CD14-positive monocyte (primary cell): ENCODE measurements at regions not wholly inside any gene's neighbourhood (a gene's known extent, or its start where the extent isn't known, plus 50 kb on each side); places are given as distances from the start of the nearest gene placed in this dataset.
"Not testable (repeated sequence)": the region's sequence is repeated elsewhere in the genome, so short reads cannot be mapped to it uniquely, and the experiment has no call there.

Source experiments
- DNase-seq, 3 donors: peaks; one replicate each; pipeline ENCODE4 v3.0.0-alpha.2; 2011 to 2022
- H2AFZ ChIP-seq: 2 replicates; pipeline ENCODE4 v1.6.0; 2012; ENCODE audit warnings: mild to moderate bottlenecking, low read depth, low read length, inconsistent platforms; ENCODE audit not compliant: insufficient read depth, poor library complexity, severe bottlenecking
- H3K27ac ChIP-seq, 2 donors: 1 replicate in 1 of 2; 2 replicates in 1 of 2; pipeline ENCODE4 v1.5.1; 2012 to 2013; ENCODE audit warnings: low read length in 2 of 2, control low read depth in 1 of 2, inconsistent platforms in 1 of 2, low read depth in 1 of 2, mild to moderate bottlenecking in 1 of 2
- H3K27me3 ChIP-seq, 2 donors: one replicate each; pipeline versions ENCODE4 v1.6.0 to v1.6.1; 2011 to 2013; ENCODE audit warnings: low read length in 2 of 2; ENCODE audit not compliant: control insufficient read depth in 2 of 2, insufficient read depth in 2 of 2
- H3K36me3 ChIP-seq, 2 donors: replicated peaks in 1 of 2; 1 replicate in 1 of 2; 2 replicates in 1 of 2; pipeline versions ENCODE4 v1.5.1 to v1.6.1; 2012 to 2013; ENCODE audit warnings: low read length in 2 of 2, control low read depth in 1 of 2, inconsistent platforms in 1 of 2, mild to moderate bottlenecking in 1 of 2; ENCODE audit not compliant: insufficient read depth in 2 of 2, control insufficient read depth in 1 of 2
- H3K4me1 ChIP-seq, 2 donors: 1 replicate in 1 of 2; 2 replicates in 1 of 2; pipeline versions ENCODE4 v1.5.1 to v1.6.1; 2012 to 2013; ENCODE audit warnings: low read length in 2 of 2, control low read depth in 1 of 2, inconsistent platforms in 1 of 2, mild to moderate bottlenecking in 1 of 2, moderate library complexity in 1 of 2; ENCODE audit not compliant: insufficient read depth in 2 of 2, control insufficient read depth in 1 of 2
- H3K4me2 ChIP-seq: replicated peaks from 2 replicates; pipeline ENCODE3; 2012; ENCODE audit warnings: low read length, moderate library complexity, mild to moderate bottlenecking; ENCODE audit not compliant: poor library complexity, severe bottlenecking; ENCODE audit errors: extremely low read depth
- H3K4me3 ChIP-seq, 3 experiments: fragments of 200-600 bp in 1 of 3; sonication (generic) in 1 of 3; replicated peaks in 1 of 3; 1 replicate in 2 of 3; 2 replicates in 1 of 3; pipeline ENCODE4 v1.5.1; 2011 to 2013; ENCODE audit warnings: low read length in 3 of 3, mild to moderate bottlenecking in 3 of 3, control low read depth in 2 of 3, low read depth in 2 of 3, inconsistent platforms in 1 of 3, moderate library complexity in 1 of 3
- H3K79me2 ChIP-seq: 2 replicates; pipeline ENCODE4 v1.6.0; 2012; ENCODE audit warnings: mild to moderate bottlenecking, control low read depth, inconsistent platforms, low read length, moderate library complexity; ENCODE audit not compliant: insufficient read depth
- H3K9ac ChIP-seq: 2 replicates; pipeline ENCODE4 v1.6.0; 2017; ENCODE audit warnings: low read length, mild to moderate bottlenecking; ENCODE audit not compliant: insufficient read depth, poor library complexity, severe bottlenecking
- H3K9me3 ChIP-seq, 2 donors: replicated peaks in 1 of 2; 1 replicate in 1 of 2; 2 replicates in 1 of 2; pipeline versions ENCODE4 v1.5.1 to v1.6.1; 2012 to 2013; ENCODE audit warnings: low read length in 2 of 2, control low read depth in 1 of 2; ENCODE audit not compliant: control insufficient read depth in 1 of 2, insufficient read depth in 1 of 2
- H4K20me1 ChIP-seq: 2 replicates; pipeline ENCODE4 v1.6.0; 2012; ENCODE audit warnings: mild to moderate bottlenecking, low read length, control low read depth, moderate library complexity; ENCODE audit not compliant: insufficient read depth
- H3K27ac Mint-ChIP-seq, 7 donors: one replicate each; pipeline ENCODE4 v1.8.0; 2020; ENCODE audit warnings: mild to moderate bottlenecking in 7 of 7, mixed read lengths in 7 of 7, moderate library complexity in 6 of 7, inconsistent platforms in 2 of 7
- H3K27me3 Mint-ChIP-seq, 3 donors: one replicate each; pipeline ENCODE4 v1.8.0; 2021 to 2022; ENCODE audit warnings: low read depth in 3 of 3, mild to moderate bottlenecking in 3 of 3, mixed read lengths in 3 of 3, moderate library complexity in 3 of 3, inconsistent platforms in 1 of 3
- H3K36me3 Mint-ChIP-seq, 2 donors: one replicate each; pipeline ENCODE4 v1.8.0; 2020; ENCODE audit warnings: mixed read lengths in 2 of 2, inconsistent platforms in 1 of 2, mild to moderate bottlenecking in 1 of 2
- H3K4me1 Mint-ChIP-seq: one replicate; pipeline ENCODE4 v1.8.0; 2020; ENCODE audit warnings: mild to moderate bottlenecking, mixed read lengths
- H3K4me3 Mint-ChIP-seq, 2 donors: one replicate each; pipeline ENCODE4 v1.8.0; 2020; ENCODE audit warnings: mild to moderate bottlenecking in 2 of 2, mixed read lengths in 2 of 2, moderate library complexity in 1 of 2
- H3K9me3 Mint-ChIP-seq, 7 donors: one replicate each; pipeline ENCODE4 v1.8.0; 2020 to 2022; ENCODE audit warnings: mixed read lengths in 7 of 7, mild to moderate bottlenecking in 6 of 7, moderate library complexity in 6 of 7, inconsistent platforms in 2 of 7
- WGBS: methylation state at CpG from one replicate; pipeline ENCODE4 v1.1.5; 2013; ENCODE audit warnings: missing lambda C conversion rate; ENCODE audit not compliant: insufficient coverage; 5-methylcytosine and 5-hydroxymethylcytosine counted together
- intact Hi-C, 2 donors: fragments of 100-400 bp; cut with micrococcal nuclease; formaldehyde crosslinking; loops; one replicate each; pipeline versions ENCODE4 v1.15.0 to v1.15.1; 2023
- TF ChIP-seq, protein P1 (sequence below): fragments of 200-600 bp; IDR thresholded peaks from one replicate; pipeline ENCODE4 v1.8.0; 2022; ENCODE audit warnings: antibody characterized with exemption, mild to moderate bottlenecking

DNA sequence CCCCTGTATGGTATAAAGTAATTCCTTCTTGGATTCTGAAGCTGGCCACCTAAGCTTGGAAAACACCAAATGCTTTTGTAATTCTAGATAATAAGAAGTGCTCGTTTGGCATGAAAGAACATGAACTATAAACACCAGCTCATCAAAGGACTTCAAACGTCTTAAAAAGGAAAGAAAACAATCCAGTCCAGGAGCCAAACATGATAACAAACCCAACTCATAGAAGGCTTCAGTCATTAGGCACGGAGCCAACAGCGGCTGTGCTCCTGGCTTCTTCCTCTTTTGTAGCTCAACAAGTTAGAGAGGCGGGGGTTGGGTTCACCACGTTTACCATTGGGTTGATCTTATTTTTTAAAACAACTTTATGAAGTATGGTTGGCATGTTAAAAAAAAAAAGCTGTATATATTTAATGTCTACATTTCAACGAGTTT is 56.4 kb upstream of the ECHDC3 start:
- peaks cover 7 to 34% (median 23%) of the 10 kb centered on the region in 3 donors for H3K27me3 Mint-ChIP-seq
- intact Hi-C loops, result no loop called here

DNA sequence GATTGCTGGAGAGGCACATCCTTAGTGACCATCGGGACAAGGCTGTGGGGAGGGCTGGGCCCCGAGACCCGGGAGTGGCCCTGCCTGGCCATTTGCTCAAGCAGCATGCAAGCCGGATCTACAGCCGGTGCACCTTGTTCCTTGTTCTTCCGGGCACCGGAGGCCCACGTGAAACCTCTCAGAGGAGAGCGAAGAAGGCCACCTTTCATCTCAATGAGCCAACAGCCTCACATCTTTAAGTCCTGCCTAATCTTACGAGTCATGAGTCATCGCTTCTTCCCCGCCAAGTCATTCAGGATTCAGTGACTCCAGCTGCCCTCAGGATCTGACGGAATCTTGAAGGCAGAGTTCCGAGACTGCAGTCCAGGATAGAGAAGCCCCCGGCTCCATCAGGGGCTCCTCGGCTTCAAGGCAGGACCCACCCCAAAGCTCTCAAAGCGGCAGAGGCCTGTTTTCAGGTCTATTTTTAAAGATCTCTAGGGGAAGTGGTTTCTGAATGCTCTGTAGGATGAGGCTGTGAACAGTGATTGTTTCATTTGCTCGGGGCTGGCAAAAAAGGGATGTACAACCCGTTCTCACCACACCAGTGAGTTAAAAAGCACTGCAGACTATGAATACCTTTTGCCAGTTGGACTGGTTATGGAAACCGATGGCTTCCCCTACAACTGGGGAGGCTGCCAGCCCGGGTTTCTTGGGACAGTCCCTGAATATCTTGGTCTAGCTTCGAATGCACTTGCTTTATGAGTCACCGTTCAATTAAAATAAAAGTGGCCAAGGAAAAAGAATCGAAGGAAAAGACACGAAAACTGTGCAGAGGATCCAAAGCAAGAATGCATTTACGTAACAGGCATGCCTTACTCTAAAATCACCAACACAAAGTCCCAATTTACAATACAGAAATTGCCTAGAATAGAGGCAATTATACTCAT is 57.2 kb upstream of the ECHDC3 start:
- H3K9ac ChIP-seq, result peak overlapping the region; percentile 57
- H3K4me1 ChIP-seq, result peaks cover 49 to 54% of the 10 kb centered on the region in 2 donors
- H3K4me3 ChIP-seq, result peak overlapping the region; percentile 41 to 74 (median 44)
- Mint-ChIP-seq H3K4me1 (peaks cover 61% of the 10 kb centered on the region), H3K36me3 (peaks cover 0 to 5% of the 10 kb centered on the region in 2 donors), H3K4me3 (peak overlapping the region; percentile 90 to 98), H3K27ac (peak overlapping the region; percentile 90 to 97 (median 97)), H3K27me3 (peaks cover 14 to 38% (median 29%) of the 10 kb centered on the region in 3 donors), H3K9me3 (peaks cover 0 to 2% (median 2%) of the 10 kb centered on the region in 7 donors)
- TF ChIP-seq, protein P1, sequence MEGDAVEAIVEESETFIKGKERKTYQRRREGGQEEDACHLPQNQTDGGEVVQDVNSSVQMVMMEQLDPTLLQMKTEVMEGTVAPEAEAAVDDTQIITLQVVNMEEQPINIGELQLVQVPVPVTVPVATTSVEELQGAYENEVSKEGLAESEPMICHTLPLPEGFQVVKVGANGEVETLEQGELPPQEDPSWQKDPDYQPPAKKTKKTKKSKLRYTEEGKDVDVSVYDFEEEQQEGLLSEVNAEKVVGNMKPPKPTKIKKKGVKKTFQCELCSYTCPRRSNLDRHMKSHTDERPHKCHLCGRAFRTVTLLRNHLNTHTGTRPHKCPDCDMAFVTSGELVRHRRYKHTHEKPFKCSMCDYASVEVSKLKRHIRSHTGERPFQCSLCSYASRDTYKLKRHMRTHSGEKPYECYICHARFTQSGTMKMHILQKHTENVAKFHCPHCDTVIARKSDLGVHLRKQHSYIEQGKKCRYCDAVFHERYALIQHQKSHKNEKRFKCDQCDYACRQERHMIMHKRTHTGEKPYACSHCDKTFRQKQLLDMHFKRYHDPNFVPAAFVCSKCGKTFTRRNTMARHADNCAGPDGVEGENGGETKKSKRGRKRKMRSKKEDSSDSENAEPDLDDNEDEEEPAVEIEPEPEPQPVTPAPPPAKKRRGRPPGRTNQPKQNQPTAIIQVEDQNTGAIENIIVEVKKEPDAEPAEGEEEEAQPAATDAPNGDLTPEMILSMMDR, result no peak
- H3K27ac ChIP-seq, result peak overlapping the region; percentile 77 to 80
- peaks cover 11 to 21% of the 10 kb centered on the region in 2 donors for H3K27me3 ChIP-seq
- peak; percentile 63 to 88 (median 76) for DNase-seq
- H4K20me1 ChIP-seq, result no peaks in the 10 kb centered on the region
- WGBS, result under 1% methylated on average over 21 of the region's 26 CpGs
- intact Hi-C loops, result no loop called here
- H3K9me3 ChIP-seq, result no peaks in the 10 kb centered on the region
- no peaks in the 10 kb centered on the region for H3K36me3 ChIP-seq
- peak overlapping the region; percentile 76 for H2AFZ ChIP-seq
- peak overlapping the region; percentile 93 for H3K4me2 ChIP-seq
- no peaks in the 10 kb centered on the region for H3K79me2 ChIP-seq

More for the DNA sequence above, 56.4 kb upstream of the ECHDC3 start:
- H3K27ac Mint-ChIP-seq, result peak overlapping the region; percentile 89 to 97 (median 91)
- DNase-seq, result peak; percentile 81 to 90 (median 82)
- H3K79me2 ChIP-seq, result no peaks in the 10 kb centered on the region
- H3K4me3 Mint-ChIP-seq, result peak overlapping the region; percentile 65 to 89
- TF ChIP-seq, protein P1, result no peak
- H3K9ac ChIP-seq, result no peak overlapping the region
- peak overlapping the region; percentile 93 for H3K4me2 ChIP-seq
- H4K20me1 ChIP-seq, result no peaks in the 10 kb centered on the region
- H3K36me3 ChIP-seq, result no peaks in the 10 kb centered on the region
- H3K4me1 Mint-ChIP-seq, result peaks cover 59% of the 10 kb centered on the region
- H3K9me3 Mint-ChIP-seq, result peaks cover 0 to 2% (median 0%) of the 10 kb centered on the region in 7 donors
- H3K27ac ChIP-seq, result peak overlapping the region in 1 of 2 donors; percentile 80
- peak overlapping the region in 1 of 3 experiments; percentile 74 for H3K4me3 ChIP-seq
- H3K27me3 ChIP-seq, result peaks cover 2 to 13% of the 10 kb centered on the region in 2 donors
- no CpG with 5 or more reads among the region's 7 CpGs for WGBS
- peaks cover 49 to 54% of the 10 kb centered on the region in 2 donors for H3K4me1 ChIP-seq
- H3K36me3 Mint-ChIP-seq, result peaks cover 0 to 2% of the 10 kb centered on the region in 2 donors
- H3K9me3 ChIP-seq, result no peaks in the 10 kb centered on the region
- H2AFZ ChIP-seq, result no peak overlapping the region

DNA sequence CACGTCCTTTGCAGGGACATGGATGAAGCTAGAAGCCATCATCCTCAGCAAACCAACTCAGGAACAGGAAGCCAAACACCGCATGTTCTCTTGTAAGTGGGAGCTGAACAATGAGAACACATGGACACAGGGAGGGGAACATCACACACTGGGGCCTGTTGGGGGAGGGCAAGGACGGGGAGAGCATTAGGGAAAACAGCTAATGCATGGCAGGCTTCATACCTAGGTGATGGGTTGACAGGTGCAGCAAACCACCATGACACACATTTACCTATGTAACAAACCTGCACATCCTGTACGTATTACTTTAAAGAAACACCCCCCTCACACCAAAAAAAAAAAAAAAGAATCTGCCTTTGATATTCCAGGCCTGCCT is 57.9 kb upstream of the ECHDC3 start:
- WGBS, result 20% methylated on average over 1 of the region's 4 CpGs
- peaks cover 13 to 25% of the 10 kb centered on the region in 2 donors for H3K27me3 ChIP-seq
- DNase-seq, H3K9me3 Mint-ChIP-seq, H3K36me3 ChIP-seq, H3K79me2 ChIP-seq, H4K20me1 ChIP-seq, H3K9me3 ChIP-seq, intact Hi-C loops, H3K36me3 Mint-ChIP-seq: not testable (repeated sequence)
- Mint-ChIP-seq H3K27me3 (peaks cover 20 to 44% (median 35%) of the 10 kb centered on the region in 3 donors), H3K4me3 (peak overlapping the region; percentile 90 to 98), H3K4me1 (peaks cover 64% of the 10 kb centered on the region), H3K27ac (peak overlapping the region; percentile 90 to 97 (median 97))
- H3K4me3 ChIP-seq, result peak overlapping the region in 1 of 3 experiments; percentile 74
- peak overlapping the region; percentile 93 for H3K4me2 ChIP-seq
- H3K4me1 ChIP-seq, result peaks cover 49 to 54% of the 10 kb centered on the region in 2 donors
- H3K27ac ChIP-seq, result peak overlapping the region; percentile 77 to 80
- H3K9ac ChIP-seq, result peak overlapping the region; percentile 57
- peak overlapping the region; percentile 76 for H2AFZ ChIP-seq
